Prostate gland (tissue), 2 donors: ENCODE measurements at regions not wholly inside any gene's neighbourhood (a gene's known extent, or its start where the extent isn't known, plus 50 kb on each side); places are given as distances from the start of the nearest gene placed in this dataset.

Experiments used
- DNase-seq: peaks from one replicate; pipeline ENCODE4 v3.0.0-alpha.2; 2019; ENCODE audit warnings: low spot score
- H3K27ac ChIP-seq, 2 donors: fragments of 200-600 bp; sonication (generic); 2 replicates each; pipeline ENCODE4 v1.5.1; 2017 to 2019
- H3K27me3 ChIP-seq: fragments of 200-600 bp; sonication (generic); replicated peaks from 2 replicates; pipeline ENCODE4 v1.5.1; 2019; ENCODE audit not compliant: insufficient read depth
- H3K36me3 ChIP-seq, 2 donors: fragments of 200-600 bp; sonication (generic); 1 replicate in 1 of 2; 2 replicates in 1 of 2; pipeline versions ENCODE4 v1.5.1 to v1.8.1; 2017 to 2019
- H3K4me1 ChIP-seq: fragments of 200-600 bp; sonication (generic); replicated peaks from 2 replicates; pipeline ENCODE4 v1.5.1; 2019
- H3K4me3 ChIP-seq, 2 donors: fragments of 200-600 bp; sonication (generic); 2 replicates each; pipeline ENCODE4 v1.5.1; 2017 to 2019
- H3K9me3 ChIP-seq: fragments of 200-600 bp; sonication (generic); 2 replicates; pipeline ENCODE4 v1.5.1; 2017
- CTCF ChIP-seq, 4 experiments: fragments of 200-600 bp in 2 of 4; fragments of 450-650 bp in 2 of 4; sonication (generic) in 2 of 4; IDR thresholded peaks; 1 replicate in 3 of 4; 2 replicates in 1 of 4; pipeline ENCODE4 v1.5.1; 2016 to 2019; ENCODE audit warnings: antibody characterized with exemption in 4 of 4, mild to moderate bottlenecking in 2 of 4, moderate library complexity in 2 of 4
- POLR2A ChIP-seq: fragments of 450-650 bp; IDR thresholded peaks from one replicate; pipeline ENCODE4 v1.6.1; 2016; ENCODE audit warnings: antibody characterized with exemption, mild to moderate bottlenecking
- POLR2AphosphoS5 ChIP-seq: sonication (generic); formaldehyde crosslinking; IDR thresholded peaks from one replicate; pipeline ENCODE4 v1.6.1; 2017; ENCODE audit warnings: antibody characterized with exemption
- WGBS: methylation state at CpG from one replicate; pipeline ENCODE4 v1.1.5; 2018; 5-methylcytosine and 5-hydroxymethylcytosine counted together
- intact Hi-C: fragments of 100-400 bp; cut with DNase I; formaldehyde crosslinking; loops from one replicate; pipeline ENCODE4 v1.14.2; 2022

- Histone ChIP-seq H3K4me3 (no peak overlapping the region), H3K36me3 (no peaks in the 10 kb centered on the region), H3K27ac (peak overlapping the region in 1 of 2 donors; percentile 24), H3K27me3 (no peaks in the 10 kb centered on the region), H3K4me1 (no peaks in the 10 kb centered on the region), H3K9me3 (no peaks in the 10 kb centered on the region)
- TF ChIP-seq POLR2A (no peak), CTCF (IDR thresholded peaks at IDR 0.05) (no peak), POLR2AphosphoS5 (peak; percentile 59)
- intact Hi-C loops, result no loop called here
- 44% methylated on average over 2 of the region's 2 CpGs for WGBS
- peak; percentile 18 for DNase-seq
These were observed 148.4 kb upstream of the ACVR2A start for GRCh38 chr2:147696426-147696825.

GRCh38 chr2:147689220-147689909 lies 155.5 kb upstream of the ACVR2A start:
- H3K27me3 ChIP-seq, result no peaks in the 10 kb centered on the region
- TF ChIP-seq CTCF (IDR thresholded peaks at IDR 0.05), result no peak
- TF ChIP-seq POLR2A, result no peak
- TF ChIP-seq POLR2AphosphoS5, result no peak
- H3K27ac ChIP-seq, result no peak overlapping the region
- H3K4me1 ChIP-seq, result no peaks in the 10 kb centered on the region
- no peaks in the 10 kb centered on the region for H3K36me3 ChIP-seq
- no peak for DNase-seq
- intact Hi-C loops, result no loop called here
- no peak overlapping the region for H3K4me3 ChIP-seq
- no peaks in the 10 kb centered on the region for H3K9me3 ChIP-seq
- WGBS, result 79% methylated on average over 2 of the region's 2 CpGs

GRCh38 chr2:147688242-147688641 lies 156.6 kb upstream of the ACVR2A start:
- no peaks in the 10 kb centered on the region for H3K27me3 ChIP-seq
- no peaks in the 10 kb centered on the region for H3K4me1 ChIP-seq
- no peak overlapping the region for H3K4me3 ChIP-seq
- H3K27ac ChIP-seq, result no peak overlapping the region
- 60% methylated on average over 1 of the region's 1 CpG for WGBS
- intact Hi-C loops, result no loop called here
- H3K36me3 ChIP-seq, result no peaks in the 10 kb centered on the region
- TF ChIP-seq CTCF (IDR thresholded peaks at IDR 0.05) (no peak), POLR2A (no peak), POLR2AphosphoS5 (no peak)
- H3K9me3 ChIP-seq, result no peaks in the 10 kb centered on the region
- no peak for DNase-seq

- Histone ChIP-seq H3K9me3 (no peaks in the 10 kb centered on the region), H3K27ac (no peak overlapping the region), H3K4me3 (no peak overlapping the region), H3K27me3 (no peaks in the 10 kb centered on the region), H3K4me1 (no peaks in the 10 kb centered on the region), H3K36me3 (no peaks in the 10 kb centered on the region)
- no peak for DNase-seq
- 93% methylated on average over 21 of the region's 21 CpGs for WGBS
- intact Hi-C loops, result no loop called here
- TF ChIP-seq POLR2AphosphoS5 (no peak), POLR2A (no peak)
These were observed 158.5 kb upstream of the ACVR2A start for GRCh38 chr2:147686365-147686764.

GRCh38 chr2:147684903-147685302 lies 159.9 kb upstream of the ACVR2A start:
- H3K9me3 ChIP-seq, result no peaks in the 10 kb centered on the region
- H3K4me1 ChIP-seq, result no peaks in the 10 kb centered on the region
- no peak for DNase-seq
- H3K27me3 ChIP-seq, result no peaks in the 10 kb centered on the region
- no peak overlapping the region for H3K27ac ChIP-seq
- TF ChIP-seq CTCF (IDR thresholded peaks at IDR 0.05), result no peak
- no peak for TF ChIP-seq POLR2A
- no peak for TF ChIP-seq POLR2AphosphoS5
- no peaks in the 10 kb centered on the region for H3K36me3 ChIP-seq
- no peak overlapping the region for H3K4me3 ChIP-seq
- WGBS, result 89% methylated on average over 4 of the region's 4 CpGs
- intact Hi-C loops, result no loop called here
